ENCODE measurements at regions not wholly inside any gene's neighbourhood (a gene's known extent, or its start where the extent isn't known, plus 50 kb on each side); places are given as distances from the start of the nearest gene placed in this dataset.

GRCh38 chr9:7965063-7965462 lies 165.5 kb upstream of the DMAC1 start:
- no peaks in the 10 kb centered on the region for H3K27me3 ChIP-seq
- H3K4me1 ChIP-seq, result peaks cover 0 to 6% of the 10 kb centered on the region in 2 donors
- no peaks in the 10 kb centered on the region for H3K36me3 ChIP-seq
- H3K4me3 ChIP-seq, result no peak overlapping the region
- intact Hi-C loops (cut with DNase I), result no loop called here
- TF ChIP-seq CTCF (IDR thresholded peaks at IDR 0.05), result no peak
- DNase-seq (no peak), ATAC-seq (no peak)
- H3K9me3 ChIP-seq, result no peaks in the 10 kb centered on the region
- H3K27ac ChIP-seq, result no peak overlapping the region

- intact Hi-C loops (cut with DNase I), result no loop called here
- ATAC-seq (no peak), DNase-seq (peak in 1 of 4 donors; percentile 54)
- no peak overlapping the region for H3K4me3 ChIP-seq
- no peak for TF ChIP-seq CTCF (IDR thresholded peaks at IDR 0.05)
- no peak overlapping the region for H3K27ac ChIP-seq
- H3K9me3 ChIP-seq, result no peaks in the 10 kb centered on the region
- no peaks in the 10 kb centered on the region for H3K36me3 ChIP-seq
- no peaks in the 10 kb centered on the region for H3K27me3 ChIP-seq
- H3K4me1 ChIP-seq, result peaks cover 0 to 6% of the 10 kb centered on the region in 2 donors
Measured at GRCh38 chr9:7963026-7963425, 163.4 kb upstream of the DMAC1 start.

- H3K27ac ChIP-seq, result no peak overlapping the region
- intact Hi-C loops (cut with DNase I), result no loop called here
- no peak for ATAC-seq
Measured at GRCh38 chr9:7961076-7961475, 161.5 kb upstream of the DMAC1 start.

GRCh38 chr9:7960320-7961050 lies 160.9 kb upstream of the DMAC1 start:
- no peak for TF ChIP-seq CTCF (IDR thresholded peaks at IDR 0.05)
- no peak overlapping the region for H3K4me3 ChIP-seq
- H3K9me3 ChIP-seq, result no peaks in the 10 kb centered on the region
- H3K36me3 ChIP-seq, result no peaks in the 10 kb centered on the region
- H3K27ac ChIP-seq, result no peak overlapping the region
- DNase-seq (no peak), ATAC-seq (no peak)
- no peaks in the 10 kb centered on the region for H3K4me1 ChIP-seq
- intact Hi-C loops (cut with DNase I), result no loop called here
- no peaks in the 10 kb centered on the region for H3K27me3 ChIP-seq

More at GRCh38 chr9:7961076-7961475, 161.5 kb upstream of the DMAC1 start:
- Histone ChIP-seq H3K27me3 (no peaks in the 10 kb centered on the region), H3K9me3 (no peaks in the 10 kb centered on the region), H3K4me1 (no peaks in the 10 kb centered on the region), H3K36me3 (no peaks in the 10 kb centered on the region), H3K4me3 (no peak overlapping the region)
- TF ChIP-seq CTCF (IDR thresholded peaks at IDR 0.05), result no peak
- no peak for DNase-seq

GRCh38 chr9:7957803-7958202 lies 158.2 kb upstream of the DMAC1 start:
- DNase-seq, result no peak
- H3K36me3 ChIP-seq, result no peaks in the 10 kb centered on the region
- H3K4me1 ChIP-seq, result no peaks in the 10 kb centered on the region
- no peak overlapping the region for H3K27ac ChIP-seq
- no peak for TF ChIP-seq CTCF (IDR thresholded peaks at IDR 0.05)
- H3K4me3 ChIP-seq, result no peak overlapping the region
- intact Hi-C loops (cut with DNase I), result no loop called here
- no peak for ATAC-seq
- H3K9me3 ChIP-seq, result no peaks in the 10 kb centered on the region
- no peaks in the 10 kb centered on the region for H3K27me3 ChIP-seq

Measured in left lung (tissue), 4 donors.